ENCODE measurements at regions not wholly inside any gene's neighbourhood (a gene's known extent, or its start where the extent isn't known, plus 50 kb on each side); places are given as distances from the start of the nearest gene placed in this dataset.
"Not testable (repeated sequence)": the region's sequence is repeated elsewhere in the genome, so short reads cannot be mapped to it uniquely, and the experiment has no call there.

GRCh38 chr16:33975744-33976143 lies 516.3 kb downstream of the TP53TG3F start:
- H3K4me2 ChIP-seq (ENCODE audit: insufficient read depth, low read length); intact Hi-C loops (cut with micrococcal nuclease); dilution Hi-C loops (cut with MboI; ENCODE audit: extremely low pct_ligation_motif_present, low sequenced_read_pairs); FAIRE-seq; H3K27me3 ChIP-seq (ENCODE audit: control insufficient read depth in 2 of 2, insufficient read depth in 2 of 2, low read length in 2 of 2); H2AFZ ChIP-seq (ENCODE audit: low read depth, low read length); H3K9me1 ChIP-seq (replicated peaks; ENCODE audit: control insufficient read depth, extremely low read depth, insufficient read depth, low read length); BruUV-seq (replicated peaks); H3K4me3 ChIP-seq (replicated peaks in 1 of 3; ENCODE audit: insufficient read depth in 1 of 3, low read depth in 1 of 3, low read length in 3 of 3); POLR2A ChIA-PET; H3K79me2 ChIP-seq (ENCODE audit: control insufficient read depth, insufficient read depth, low read length); H4K20me1 ChIP-seq (replicated peaks; ENCODE audit: control insufficient read depth, extremely low read depth, insufficient read depth, low read length); H3K27ac ChIP-seq (ENCODE audit: insufficient read depth, low read depth, low read length); DNase-seq (ENCODE audit: low read depth, low spot score); H3K36me3 ChIP-seq (ENCODE audit: control insufficient read depth in 2 of 2, extremely low read depth in 1 of 2, insufficient read depth in 2 of 2, low read length in 2 of 2); H3K9ac ChIP-seq (replicated peaks; ENCODE audit: extremely low read depth, insufficient read depth, low read length); CTCF ChIA-PET; H3K4me1 ChIP-seq (ENCODE audit: control insufficient read depth, extremely low read depth, insufficient read depth, low read length); H3K9me3 ChIP-seq (replicated peaks; ENCODE audit: control insufficient read depth, insufficient read depth, low read length): not testable (repeated sequence)

GRCh38 chr16:33976521-33976920 lies 517.1 kb downstream of the TP53TG3F start:
- dilution Hi-C loops (cut with MboI; ENCODE audit: extremely low pct_ligation_motif_present, low sequenced_read_pairs); H3K4me3 ChIP-seq (replicated peaks in 1 of 3; ENCODE audit: insufficient read depth in 1 of 3, low read depth in 1 of 3, low read length in 3 of 3); H3K79me2 ChIP-seq (ENCODE audit: control insufficient read depth, insufficient read depth, low read length); H3K36me3 ChIP-seq (ENCODE audit: control insufficient read depth in 2 of 2, extremely low read depth in 1 of 2, insufficient read depth in 2 of 2, low read length in 2 of 2); BruUV-seq (replicated peaks); H3K4me1 ChIP-seq (ENCODE audit: control insufficient read depth, extremely low read depth, insufficient read depth, low read length); CTCF ChIA-PET; DNase-seq (ENCODE audit: low read depth, low spot score); POLR2A ChIA-PET; H3K27ac ChIP-seq (ENCODE audit: insufficient read depth, low read depth, low read length); H3K9me1 ChIP-seq (replicated peaks; ENCODE audit: control insufficient read depth, extremely low read depth, insufficient read depth, low read length); H2AFZ ChIP-seq (ENCODE audit: low read depth, low read length); H3K9ac ChIP-seq (replicated peaks; ENCODE audit: extremely low read depth, insufficient read depth, low read length); intact Hi-C loops (cut with micrococcal nuclease); H4K20me1 ChIP-seq (replicated peaks; ENCODE audit: control insufficient read depth, extremely low read depth, insufficient read depth, low read length); H3K27me3 ChIP-seq (ENCODE audit: control insufficient read depth in 2 of 2, insufficient read depth in 2 of 2, low read length in 2 of 2); FAIRE-seq; H3K9me3 ChIP-seq (replicated peaks; ENCODE audit: control insufficient read depth, insufficient read depth, low read length); H3K4me2 ChIP-seq (ENCODE audit: insufficient read depth, low read length): not testable (repeated sequence)

- H3K9ac ChIP-seq (replicated peaks; ENCODE audit: extremely low read depth, insufficient read depth, low read length); DNase-seq (ENCODE audit: low read depth, low spot score); H3K27me3 ChIP-seq (ENCODE audit: control insufficient read depth in 2 of 2, insufficient read depth in 2 of 2, low read length in 2 of 2); H3K9me3 ChIP-seq (replicated peaks; ENCODE audit: control insufficient read depth, insufficient read depth, low read length); CTCF ChIA-PET; H3K4me1 ChIP-seq (ENCODE audit: control insufficient read depth, extremely low read depth, insufficient read depth, low read length); H3K27ac ChIP-seq (ENCODE audit: insufficient read depth, low read depth, low read length); H4K20me1 ChIP-seq (replicated peaks; ENCODE audit: control insufficient read depth, extremely low read depth, insufficient read depth, low read length); H3K9me1 ChIP-seq (replicated peaks; ENCODE audit: control insufficient read depth, extremely low read depth, insufficient read depth, low read length); H3K36me3 ChIP-seq (ENCODE audit: control insufficient read depth in 2 of 2, extremely low read depth in 1 of 2, insufficient read depth in 2 of 2, low read length in 2 of 2); H2AFZ ChIP-seq (ENCODE audit: low read depth, low read length); H3K4me3 ChIP-seq (replicated peaks in 1 of 3; ENCODE audit: insufficient read depth in 1 of 3, low read depth in 1 of 3, low read length in 3 of 3); H3K79me2 ChIP-seq (ENCODE audit: control insufficient read depth, insufficient read depth, low read length); FAIRE-seq; dilution Hi-C loops (cut with MboI; ENCODE audit: extremely low pct_ligation_motif_present, low sequenced_read_pairs); POLR2A ChIA-PET; H3K4me2 ChIP-seq (ENCODE audit: insufficient read depth, low read length); intact Hi-C loops (cut with micrococcal nuclease); BruUV-seq (replicated peaks): not testable (repeated sequence)
Measured at GRCh38 chr16:33978784-33979183, 519.4 kb downstream of the TP53TG3F start.

- H3K79me2 ChIP-seq (ENCODE audit: control insufficient read depth, insufficient read depth, low read length); H3K4me2 ChIP-seq (ENCODE audit: insufficient read depth, low read length); H3K27ac ChIP-seq (ENCODE audit: insufficient read depth, low read depth, low read length); H3K9me1 ChIP-seq (replicated peaks; ENCODE audit: control insufficient read depth, extremely low read depth, insufficient read depth, low read length); H3K36me3 ChIP-seq (ENCODE audit: control insufficient read depth in 2 of 2, extremely low read depth in 1 of 2, insufficient read depth in 2 of 2, low read length in 2 of 2); FAIRE-seq; intact Hi-C loops (cut with micrococcal nuclease); dilution Hi-C loops (cut with MboI; ENCODE audit: extremely low pct_ligation_motif_present, low sequenced_read_pairs); CTCF ChIA-PET; POLR2A ChIA-PET; H3K27me3 ChIP-seq (ENCODE audit: control insufficient read depth in 2 of 2, insufficient read depth in 2 of 2, low read length in 2 of 2); H2AFZ ChIP-seq (ENCODE audit: low read depth, low read length); H3K9ac ChIP-seq (replicated peaks; ENCODE audit: extremely low read depth, insufficient read depth, low read length); H4K20me1 ChIP-seq (replicated peaks; ENCODE audit: control insufficient read depth, extremely low read depth, insufficient read depth, low read length); BruUV-seq (replicated peaks); H3K4me3 ChIP-seq (replicated peaks in 1 of 3; ENCODE audit: insufficient read depth in 1 of 3, low read depth in 1 of 3, low read length in 3 of 3); DNase-seq (ENCODE audit: low read depth, low spot score); H3K4me1 ChIP-seq (ENCODE audit: control insufficient read depth, extremely low read depth, insufficient read depth, low read length); H3K9me3 ChIP-seq (replicated peaks; ENCODE audit: control insufficient read depth, insufficient read depth, low read length): not testable (repeated sequence)
Measured at GRCh38 chr16:33979613-33980012, 520.2 kb downstream of the TP53TG3F start.

Data from endothelial cell of umbilical vein (primary cell).